HEK293 (cell line): ENCODE measurements at regions not wholly inside any gene's neighbourhood (a gene's known extent, or its start where the extent isn't known, plus 50 kb on each side); places are given as distances from the start of the nearest gene placed in this dataset.

Source experiments
- CTCF ChIA-PET: fragments of 350-600 bp; formaldehyde crosslinking; extraction: SDS; loops from one replicate; lab custom pipeline; 2021; ENCODE audit warnings: antibody characterized with exemption; lab: Yijun Ruan, JAX
- POLR2A ChIA-PET: fragments of 300-600 bp; formaldehyde crosslinking; extraction: SDS; loops from one replicate; lab custom pipeline; 2020; ENCODE audit warnings: antibody characterized with exemption, inconsistent platforms; lab: Yijun Ruan, JAX
- H3K27ac ChIP-seq: fragments of 200-500 bp; sonication (Bioruptor generic); 2 replicates; pipeline ENCODE4 v1.5.1; 2014; ENCODE audit warnings: low read depth, low read length, control low read depth, inconsistent platforms; ENCODE audit errors: extremely low read depth
- H3K36me3 ChIP-seq, 2 experiments: fragments of 200-500 bp in 1 of 2; sonication (Bioruptor generic) in 1 of 2; 1 replicate in 1 of 2; 2 replicates in 1 of 2; pipeline ENCODE4 v1.5.1; 2014 to 2017; ENCODE audit warnings: inconsistent platforms in 2 of 2, low read length in 2 of 2; ENCODE audit not compliant: control insufficient read depth in 2 of 2, insufficient read depth in 1 of 2
- H3K4me1 ChIP-seq: fragments of 200-500 bp; sonication (Bioruptor generic); 2 replicates; pipeline ENCODE4 v1.5.1; 2014; ENCODE audit warnings: mild to moderate bottlenecking, low read length, inconsistent platforms; ENCODE audit not compliant: control insufficient read depth, insufficient read depth
- H3K4me3 ChIP-seq: 2 replicates; pipeline ENCODE4 v1.5.1; 2011; ENCODE audit warnings: low read depth, mild to moderate bottlenecking, control low read depth, low read length, moderate library complexity
- H3K9me3 ChIP-seq: fragments of 200-500 bp; sonication (Bioruptor generic); 2 replicates; pipeline ENCODE4 v1.5.1; 2014; ENCODE audit warnings: low read depth, low read length, inconsistent platforms; ENCODE audit not compliant: control insufficient read depth, insufficient read depth
- ATF2 ChIP-seq: fragments of 450-650 bp; formaldehyde crosslinking; IDR thresholded peaks from 2 replicates; pipeline ENCODE4 v1.5.1; 2016; ENCODE audit warnings: missing biosample characterization, missing genetic modification characterization, low read depth
- GLI2 ChIP-seq: fragments of 450-650 bp; formaldehyde crosslinking; IDR thresholded peaks from 2 replicates; pipeline ENCODE4; 2017; ENCODE audit warnings: missing biosample characterization, missing genetic modification characterization, low read depth, borderline replicate concordance
- KLF8 ChIP-seq: fragments of 450-650 bp; formaldehyde crosslinking; IDR thresholded peaks from 2 replicates; pipeline ENCODE4 v1.5.1; 2016; ENCODE audit warnings: missing biosample characterization, missing genetic modification characterization
- OVOL3 ChIP-seq: fragments of 450-650 bp; formaldehyde crosslinking; IDR thresholded peaks from 2 replicates; pipeline ENCODE4 v1.5.1; 2016; ENCODE audit warnings: missing biosample characterization, missing genetic modification characterization
- PRDM1 ChIP-seq: fragments of 450-650 bp; formaldehyde crosslinking; IDR thresholded peaks from 2 replicates; pipeline ENCODE4; 2016; ENCODE audit warnings: missing biosample characterization, missing genetic modification characterization
- ZBTB20 ChIP-seq: fragments of 450-650 bp; formaldehyde crosslinking; IDR thresholded peaks from 2 replicates; pipeline ENCODE4 v1.5.1; 2016; ENCODE audit warnings: missing biosample characterization, missing genetic modification characterization
- ZNF10 ChIP-seq: fragments of 450-650 bp; formaldehyde crosslinking; IDR thresholded peaks from 2 replicates; pipeline ENCODE4 v1.5.1; 2017; ENCODE audit warnings: missing biosample characterization, missing genetic modification characterization
- ZNF133 ChIP-seq: fragments of 450-650 bp; formaldehyde crosslinking; IDR thresholded peaks from 2 replicates; pipeline ENCODE4 v1.5.1; 2016; ENCODE audit warnings: missing biosample characterization, missing genetic modification characterization
- ZNF138 ChIP-seq: fragments of 450-650 bp; formaldehyde crosslinking; IDR thresholded peaks from 2 replicates; pipeline ENCODE4 v1.5.1; 2016; ENCODE audit warnings: missing biosample characterization, missing genetic modification characterization, borderline replicate concordance
- ZNF157 ChIP-seq: fragments of 450-650 bp; formaldehyde crosslinking; IDR thresholded peaks from 2 replicates; pipeline ENCODE4 v1.5.1; 2016; ENCODE audit warnings: missing biosample characterization, missing genetic modification characterization
- ZNF18 ChIP-seq: fragments of 450-650 bp; formaldehyde crosslinking; IDR thresholded peaks from 2 replicates; pipeline ENCODE4 v1.5.1; 2016; ENCODE audit warnings: missing biosample characterization, missing genetic modification characterization
- ZNF211 ChIP-seq: fragments of 450-650 bp; formaldehyde crosslinking; IDR thresholded peaks from 2 replicates; pipeline ENCODE4 v1.5.1; 2016; ENCODE audit warnings: low read depth, missing biosample characterization, missing genetic modification characterization
- ZNF501 ChIP-seq: fragments of 450-650 bp; formaldehyde crosslinking; IDR thresholded peaks from 2 replicates; pipeline ENCODE4 v1.5.1; 2016; ENCODE audit warnings: missing biosample characterization, missing genetic modification characterization
- ZNF561 ChIP-seq: fragments of 450-650 bp; IDR thresholded peaks from 2 replicates; pipeline ENCODE4 v1.5.1; 2018; ENCODE audit warnings: missing biosample characterization, missing genetic modification characterization, borderline replicate concordance
- ZNF645 ChIP-seq: fragments of 450-650 bp; formaldehyde crosslinking; IDR thresholded peaks from 2 replicates; pipeline ENCODE4; 2016; ENCODE audit warnings: missing biosample characterization, missing genetic modification characterization
- ZSCAN30 ChIP-seq: fragments of 450-650 bp; IDR thresholded peaks from 2 replicates; pipeline ENCODE4 v1.5.1; 2018; ENCODE audit warnings: missing biosample characterization, mild to moderate bottlenecking, missing genetic modification characterization, moderate library complexity
- TF ChIP-seq, protein P1 (sequence below): fragments of 450-650 bp; formaldehyde crosslinking; IDR thresholded peaks from 2 replicates; pipeline ENCODE4 v1.5.1; 2016; ENCODE audit warnings: missing biosample characterization, missing genetic modification characterization
- TF ChIP-seq, protein P2 (sequence below): fragments of 450-650 bp; formaldehyde crosslinking; IDR thresholded peaks from 2 replicates; pipeline ENCODE4 v1.5.1; 2016; ENCODE audit warnings: missing biosample characterization, missing genetic modification characterization
- TF ChIP-seq, protein P3 (sequence below): fragments of 450-650 bp; formaldehyde crosslinking; IDR thresholded peaks from 2 replicates; pipeline ENCODE4 v1.5.1; 2016; ENCODE audit warnings: missing biosample characterization, missing genetic modification characterization, borderline replicate concordance

DNA sequence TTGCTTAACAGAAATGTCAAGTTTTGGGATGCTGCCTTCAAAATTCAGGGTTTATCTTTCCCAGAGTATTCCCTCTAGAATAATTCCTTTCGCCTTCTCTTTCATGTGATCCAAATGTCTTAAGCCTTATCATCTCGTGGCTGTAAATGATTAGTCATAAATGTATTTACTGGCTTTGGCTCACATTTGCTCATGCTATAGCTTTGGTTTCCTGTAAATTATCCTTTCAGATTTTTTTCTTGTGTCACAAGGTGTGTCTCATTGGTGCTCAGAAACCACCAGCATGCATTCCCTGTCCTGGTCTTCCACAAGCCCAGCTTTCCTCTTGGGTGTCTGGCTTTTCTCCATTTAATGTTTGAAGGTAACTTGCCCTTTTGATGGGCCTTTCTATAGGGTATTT is 692.7 kb upstream of the ALCAM start:
- POLR2A ChIA-PET, result no interaction called here

GRCh38 chr3:104676241-104676640 is 690.5 kb upstream of the ALCAM start:
- POLR2A ChIA-PET, result no interaction called here

More for the DNA sequence above, 692.7 kb upstream of the ALCAM start:
- no peaks in the 10 kb centered on the region for H3K36me3 ChIP-seq
- H3K4me3 ChIP-seq, result no peak overlapping the region
- TF ChIP-seq KLF8 (no peak), ATF2 (tag by site-specific recombination) (no peak)
- no peaks in the 10 kb centered on the region for H3K4me1 ChIP-seq
- CTCF ChIA-PET, result no interaction called here
- no peaks in the 10 kb centered on the region for H3K9me3 ChIP-seq
- no peak overlapping the region for H3K27ac ChIP-seq

DNA sequence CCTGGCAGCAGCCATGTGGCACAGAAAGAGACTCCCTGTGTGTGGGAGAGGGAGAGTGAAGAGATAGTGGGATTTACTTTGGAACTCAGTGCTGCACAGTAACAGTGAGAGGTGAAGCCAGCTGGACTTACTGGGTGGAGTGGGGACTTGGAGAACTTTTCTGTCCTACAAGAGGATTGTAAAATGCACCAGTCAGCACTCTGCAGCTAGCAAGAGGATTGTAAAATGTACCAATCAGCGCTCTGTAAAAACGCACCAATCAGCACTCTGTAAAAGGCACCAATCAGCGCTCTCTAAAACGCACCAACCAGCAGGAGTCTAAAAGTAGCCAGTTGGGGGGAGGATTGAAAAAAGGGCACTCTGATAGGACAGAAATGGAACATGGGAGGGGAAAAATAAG is 688.8 kb upstream of the ALCAM start:
- Histone ChIP-seq H3K27ac (no peak overlapping the region), H3K9me3 (no peaks in the 10 kb centered on the region), H3K36me3 (no peaks in the 10 kb centered on the region), H3K4me1 (no peaks in the 10 kb centered on the region), H3K4me3 (no peak overlapping the region)
- CTCF ChIA-PET, result no interaction called here
- POLR2A ChIA-PET, result no interaction called here
- TF ChIP-seq PRDM1 (tag by site-specific recombination), result no peak
- TF ChIP-seq, protein P1, sequence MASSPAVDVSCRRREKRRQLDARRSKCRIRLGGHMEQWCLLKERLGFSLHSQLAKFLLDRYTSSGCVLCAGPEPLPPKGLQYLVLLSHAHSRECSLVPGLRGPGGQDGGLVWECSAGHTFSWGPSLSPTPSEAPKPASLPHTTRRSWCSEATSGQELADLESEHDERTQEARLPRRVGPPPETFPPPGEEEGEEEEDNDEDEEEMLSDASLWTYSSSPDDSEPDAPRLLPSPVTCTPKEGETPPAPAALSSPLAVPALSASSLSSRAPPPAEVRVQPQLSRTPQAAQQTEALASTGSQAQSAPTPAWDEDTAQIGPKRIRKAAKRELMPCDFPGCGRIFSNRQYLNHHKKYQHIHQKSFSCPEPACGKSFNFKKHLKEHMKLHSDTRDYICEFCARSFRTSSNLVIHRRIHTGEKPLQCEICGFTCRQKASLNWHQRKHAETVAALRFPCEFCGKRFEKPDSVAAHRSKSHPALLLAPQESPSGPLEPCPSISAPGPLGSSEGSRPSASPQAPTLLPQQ, result no peak
- TF ChIP-seq ZNF138 (tag by site-specific recombination), result no peak
- no peak for TF ChIP-seq ZNF645 (tag by site-specific recombination)
- no peak for TF ChIP-seq ZNF10 (tag by site-specific recombination)
- TF ChIP-seq ZNF561 (tag by site-specific recombination), result no peak
- TF ChIP-seq ZSCAN30 (tag by site-specific recombination), result no peak
- no peak for TF ChIP-seq OVOL3 (tag by site-specific recombination)
- TF ChIP-seq, protein P2, sequence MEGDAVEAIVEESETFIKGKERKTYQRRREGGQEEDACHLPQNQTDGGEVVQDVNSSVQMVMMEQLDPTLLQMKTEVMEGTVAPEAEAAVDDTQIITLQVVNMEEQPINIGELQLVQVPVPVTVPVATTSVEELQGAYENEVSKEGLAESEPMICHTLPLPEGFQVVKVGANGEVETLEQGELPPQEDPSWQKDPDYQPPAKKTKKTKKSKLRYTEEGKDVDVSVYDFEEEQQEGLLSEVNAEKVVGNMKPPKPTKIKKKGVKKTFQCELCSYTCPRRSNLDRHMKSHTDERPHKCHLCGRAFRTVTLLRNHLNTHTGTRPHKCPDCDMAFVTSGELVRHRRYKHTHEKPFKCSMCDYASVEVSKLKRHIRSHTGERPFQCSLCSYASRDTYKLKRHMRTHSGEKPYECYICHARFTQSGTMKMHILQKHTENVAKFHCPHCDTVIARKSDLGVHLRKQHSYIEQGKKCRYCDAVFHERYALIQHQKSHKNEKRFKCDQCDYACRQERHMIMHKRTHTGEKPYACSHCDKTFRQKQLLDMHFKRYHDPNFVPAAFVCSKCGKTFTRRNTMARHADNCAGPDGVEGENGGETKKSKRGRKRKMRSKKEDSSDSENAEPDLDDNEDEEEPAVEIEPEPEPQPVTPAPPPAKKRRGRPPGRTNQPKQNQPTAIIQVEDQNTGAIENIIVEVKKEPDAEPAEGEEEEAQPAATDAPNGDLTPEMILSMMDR (tag by site-specific recombination), result no peak

More at GRCh38 chr3:104676241-104676640, 690.5 kb upstream of the ALCAM start:
- TF ChIP-seq ZNF18 (tag by site-specific recombination) (no peak), ZNF211 (tag by site-specific recombination) (no peak), GLI2 (tag by site-specific recombination) (no peak), ZBTB20 (tag by site-specific recombination) (no peak), ZNF133 (tag by site-specific recombination) (no peak), ZNF501 (tag by site-specific recombination) (no peak), ZNF157 (no peak)
- TF ChIP-seq, protein P3, sequence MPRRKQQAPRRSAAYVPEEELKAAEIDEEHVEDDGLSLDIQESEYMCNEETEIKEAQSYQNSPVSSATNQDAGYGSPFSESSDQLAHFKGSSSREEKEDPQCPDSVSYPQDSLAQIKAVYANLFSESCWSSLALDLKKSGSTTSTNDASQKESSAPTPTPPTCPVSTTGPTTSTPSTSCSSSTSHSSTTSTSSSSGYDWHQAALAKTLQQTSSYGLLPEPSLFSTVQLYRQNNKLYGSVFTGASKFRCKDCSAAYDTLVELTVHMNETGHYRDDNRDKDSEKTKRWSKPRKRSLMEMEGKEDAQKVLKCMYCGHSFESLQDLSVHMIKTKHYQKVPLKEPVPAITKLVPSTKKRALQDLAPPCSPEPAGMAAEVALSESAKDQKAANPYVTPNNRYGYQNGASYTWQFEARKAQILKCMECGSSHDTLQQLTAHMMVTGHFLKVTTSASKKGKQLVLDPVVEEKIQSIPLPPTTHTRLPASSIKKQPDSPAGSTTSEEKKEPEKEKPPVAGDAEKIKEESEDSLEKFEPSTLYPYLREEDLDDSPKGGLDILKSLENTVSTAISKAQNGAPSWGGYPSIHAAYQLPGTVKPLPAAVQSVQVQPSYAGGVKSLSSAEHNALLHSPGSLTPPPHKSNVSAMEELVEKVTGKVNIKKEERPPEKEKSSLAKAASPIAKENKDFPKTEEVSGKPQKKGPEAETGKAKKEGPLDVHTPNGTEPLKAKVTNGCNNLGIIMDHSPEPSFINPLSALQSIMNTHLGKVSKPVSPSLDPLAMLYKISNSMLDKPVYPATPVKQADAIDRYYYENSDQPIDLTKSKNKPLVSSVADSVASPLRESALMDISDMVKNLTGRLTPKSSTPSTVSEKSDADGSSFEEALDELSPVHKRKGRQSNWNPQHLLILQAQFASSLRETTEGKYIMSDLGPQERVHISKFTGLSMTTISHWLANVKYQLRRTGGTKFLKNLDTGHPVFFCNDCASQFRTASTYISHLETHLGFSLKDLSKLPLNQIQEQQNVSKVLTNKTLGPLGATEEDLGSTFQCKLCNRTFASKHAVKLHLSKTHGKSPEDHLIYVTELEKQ (tag by site-specific recombination), result no peak
- H3K4me1 ChIP-seq, result no peaks in the 10 kb centered on the region
- H3K27ac ChIP-seq, result no peak overlapping the region
- H3K36me3 ChIP-seq, result no peaks in the 10 kb centered on the region
- no peak overlapping the region for H3K4me3 ChIP-seq
- H3K9me3 ChIP-seq, result no peaks in the 10 kb centered on the region
- CTCF ChIA-PET, result interaction anchor here (0.6 kb wide), 1 partner anchor 68 kb away, joined by 5 read pairs; no protein-coding TSS in a partner anchor
